ENCODE measurements at regions not wholly inside any gene's neighbourhood (a gene's known extent, or its start where the extent isn't known, plus 50 kb on each side); places are given as distances from the start of the nearest gene placed in this dataset.

GRCh38 chr7:155983176-155983815 lies 171.0 kb upstream of the SHH start:
- no peak for DNase-seq

GRCh38 chr7:155981703-155982102 lies 169.4 kb upstream of the SHH start:
- no peak for DNase-seq

- no peak for DNase-seq
These were observed 168.6 kb upstream of the SHH start for GRCh38 chr7:155980841-155981240.

GRCh38 chr7:155979994-155980393 lies 167.7 kb upstream of the SHH start:
- no peak for DNase-seq

- DNase-seq = no peak
These were observed 167.3 kb upstream of the SHH start for GRCh38 chr7:155979566-155979965.

GRCh38 chr7:155975490-155975889 lies 163.2 kb upstream of the SHH start:
- DNase-seq = no peak

- no peak for DNase-seq
These were observed 162.1 kb upstream of the SHH start for GRCh38 chr7:155974186-155974897.

GRCh38 chr7:155973451-155973997 lies 161.3 kb upstream of the SHH start:
- no peak for DNase-seq

GRCh38 chr7:155972651-155973390 lies 160.6 kb upstream of the SHH start:
- no peak for DNase-seq

GRCh38 chr7:155972247-155972646 lies 160.0 kb upstream of the SHH start:
- no peak for DNase-seq

- no peak for DNase-seq
These were observed 159.0 kb upstream of the SHH start for GRCh38 chr7:155971180-155971770.

GRCh38 chr7:155969192-155969929 lies 157.1 kb upstream of the SHH start:
- no peak for DNase-seq

- no peak for DNase-seq
These were observed 152.7 kb upstream of the SHH start for GRCh38 chr7:155965010-155965409.

- no peak for DNase-seq
These were observed 152.3 kb upstream of the SHH start for GRCh38 chr7:155964543-155964942.

GRCh38 chr7:155963771-155964195 lies 151.5 kb upstream of the SHH start:
- no peak for DNase-seq

- no peak for DNase-seq
These were observed 151.1 kb upstream of the SHH start for GRCh38 chr7:155963356-155963755.

- no peak for DNase-seq
These were observed 150.7 kb upstream of the SHH start for GRCh38 chr7:155962968-155963300.

GRCh38 chr7:155962191-155962967 lies 150.1 kb upstream of the SHH start:
- DNase-seq = no peak

- no peak for DNase-seq
These were observed 149.3 kb upstream of the SHH start for GRCh38 chr7:155961241-155962190.

GRCh38 chr7:155959894-155960293 lies 147.6 kb upstream of the SHH start:
- no peak for DNase-seq

- no peak for DNase-seq
These were observed 144.7 kb upstream of the SHH start for GRCh38 chr7:155956977-155957376.
